DMS53 (cell line): ENCODE measurements at regions not wholly inside any gene's neighbourhood (a gene's known extent, or its start where the extent isn't known, plus 50 kb on each side); places are given as distances from the start of the nearest gene placed in this dataset.

Source experiments
- DNase-seq: peaks from one replicate; lab custom pipeline; 2025; lab: John Stamatoyannopoulos, UW

DNA sequence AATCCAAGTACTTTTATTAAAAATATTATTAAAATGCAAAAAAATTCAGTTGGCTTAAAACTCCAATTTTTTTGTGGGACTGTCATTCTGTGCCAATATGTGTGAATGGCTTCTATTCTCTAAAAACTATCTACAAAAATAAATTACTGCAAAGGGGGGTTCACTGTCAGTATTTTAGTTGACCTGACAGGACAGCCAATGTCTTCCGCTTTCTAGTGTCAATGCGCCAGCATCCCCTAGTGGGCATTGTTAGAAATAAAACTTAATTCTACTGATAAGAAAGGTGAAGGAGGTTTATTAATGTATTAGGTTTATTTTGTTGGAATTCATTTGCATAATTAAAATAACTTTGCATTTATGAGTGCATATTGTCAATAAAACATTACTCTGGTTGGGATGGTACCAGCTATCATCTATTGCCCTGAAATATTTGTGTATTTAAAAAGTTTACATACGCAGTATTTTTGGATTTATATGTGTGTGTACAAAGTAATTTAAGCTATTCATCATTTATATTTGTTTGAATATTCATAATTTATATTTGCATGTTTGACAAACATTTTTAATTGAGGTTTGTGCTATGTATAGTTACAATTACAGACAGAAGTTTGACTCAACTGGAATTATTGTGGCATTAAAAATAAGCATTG, 527.2 kb downstream of the FLRT2 start:
- peak; percentile 57 for DNase-seq

- DNase-seq: peak; percentile 30
Measured at GRCh38 chr14:86055512-86056075, 525.6 kb downstream of the FLRT2 start.

DNA sequence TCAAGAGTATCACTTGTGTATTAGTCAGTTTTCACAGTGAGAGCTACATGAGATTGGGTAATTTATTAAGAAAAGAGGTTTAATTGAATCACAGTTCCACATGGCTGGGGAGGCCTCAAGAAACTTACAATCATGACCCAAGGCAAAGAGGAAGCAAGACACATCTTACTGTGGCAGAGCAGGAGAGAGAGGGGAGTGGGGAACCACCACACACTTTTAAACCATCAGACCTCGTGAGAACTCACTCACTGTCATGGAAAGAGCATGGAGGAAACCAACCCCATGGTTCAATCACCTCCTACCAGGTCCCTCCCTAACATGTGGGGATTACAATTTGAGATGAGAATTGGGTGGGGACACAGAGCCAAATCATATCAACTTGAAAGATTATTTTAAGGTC, 522.9 kb downstream of the FLRT2 start:
- DNase-seq: no peak

- no peak for DNase-seq
Measured at GRCh38 chr14:86050757-86051156, 520.8 kb downstream of the FLRT2 start.

GRCh38 chr14:86050072-86050683, 520.2 kb downstream of the FLRT2 start:
- DNase-seq: no peak

DNA sequence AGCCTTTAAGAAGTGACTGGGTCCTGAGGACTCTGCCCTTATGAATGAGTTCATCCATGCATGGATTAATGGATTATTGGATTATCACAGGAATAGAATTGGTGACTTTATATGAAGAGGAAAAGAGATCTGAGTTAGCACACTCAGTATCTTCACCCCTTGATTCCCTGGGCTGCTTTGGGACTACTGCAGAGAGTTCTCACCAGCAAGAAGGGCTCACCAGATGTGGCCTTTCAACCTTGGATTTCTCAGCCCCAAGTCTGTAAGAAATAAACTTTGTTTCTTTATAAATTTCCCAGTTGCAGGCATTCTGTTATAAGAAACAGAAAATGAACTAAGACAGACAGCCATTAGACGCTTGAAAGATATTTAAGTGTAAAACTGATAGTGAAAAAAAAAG, 509.2 kb downstream of the FLRT2 start:
- no peak for DNase-seq

- DNase-seq: peak; percentile 68
Measured at GRCh38 chr14:86038387-86039042, 508.6 kb downstream of the FLRT2 start.

GRCh38 chr14:86035882-86036281, 505.9 kb downstream of the FLRT2 start:
- peak; percentile 62 for DNase-seq

DNA sequence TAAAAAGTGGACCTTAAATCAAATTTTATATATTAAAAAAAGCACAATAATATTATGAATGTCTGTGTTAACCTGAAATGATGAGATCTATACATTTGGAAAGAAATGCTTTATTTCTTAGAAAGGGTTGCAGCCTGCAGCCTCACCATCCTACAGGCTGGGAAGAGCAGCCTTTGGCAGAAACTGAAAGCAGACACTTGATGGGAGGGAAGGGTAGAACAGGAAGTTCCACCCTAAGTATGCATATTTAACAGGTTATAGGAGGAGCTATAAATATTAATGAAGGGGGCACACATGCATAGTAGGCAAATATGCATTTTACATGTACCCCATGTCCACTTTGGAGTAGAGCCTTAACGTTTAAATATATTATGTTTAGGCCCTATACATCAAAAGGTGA, 498.0 kb downstream of the FLRT2 start:
- DNase-seq: no peak

GRCh38 chr14:86027144-86027543, 497.2 kb downstream of the FLRT2 start:
- DNase-seq: peak; percentile 0

DNA sequence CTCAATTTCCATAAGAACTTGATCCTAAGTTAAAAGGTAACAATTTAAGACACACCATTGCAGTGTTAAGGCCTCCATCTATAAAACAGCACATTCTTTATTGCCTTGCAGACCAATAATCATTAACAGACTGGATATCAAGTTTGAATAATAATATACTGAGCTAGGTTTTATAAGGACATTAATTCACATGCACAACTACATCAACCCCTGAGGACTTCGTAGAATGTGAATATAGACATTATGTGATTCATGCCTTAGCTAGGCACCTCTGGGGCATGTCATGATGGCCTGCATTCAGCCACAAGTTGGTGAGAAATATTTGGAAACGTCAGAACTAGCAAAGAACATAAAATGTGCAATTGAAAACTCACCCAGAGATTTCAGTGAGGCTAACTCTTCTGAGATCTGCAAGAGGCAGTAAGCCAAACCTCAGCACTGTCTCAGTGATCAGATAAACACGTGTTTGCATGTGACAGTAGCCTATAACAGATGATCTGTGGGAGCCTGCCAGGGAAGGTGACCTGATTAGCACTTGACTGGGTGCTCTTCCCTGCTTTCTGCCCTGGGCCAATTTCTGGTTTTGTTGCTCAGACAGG, 492.2 kb downstream of the FLRT2 start:
- DNase-seq: no peak

DNA sequence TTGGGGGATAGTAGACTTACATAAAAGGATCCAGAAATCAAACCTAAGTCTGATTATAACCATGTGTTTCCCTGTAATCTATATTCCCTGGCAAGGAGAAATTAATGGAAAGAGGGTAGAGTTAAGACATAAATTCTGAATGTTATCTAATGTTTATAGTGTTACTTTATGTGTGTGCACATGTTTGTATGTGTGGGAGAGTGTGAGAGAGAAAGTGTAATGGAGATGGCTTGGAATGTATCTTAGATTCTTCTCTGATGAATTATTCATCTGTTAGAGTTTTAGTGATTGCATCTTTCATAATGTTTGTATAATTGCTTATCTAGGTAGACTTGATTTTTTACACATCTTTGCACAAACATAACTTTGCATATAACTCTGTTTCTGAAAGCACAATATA, 490.9 kb downstream of the FLRT2 start:
- no peak for DNase-seq

GRCh38 chr14:86015941-86016340, 486.0 kb downstream of the FLRT2 start:
- DNase-seq: no peak

GRCh38 chr14:86015511-86015910, 485.6 kb downstream of the FLRT2 start:
- DNase-seq: no peak

DNA sequence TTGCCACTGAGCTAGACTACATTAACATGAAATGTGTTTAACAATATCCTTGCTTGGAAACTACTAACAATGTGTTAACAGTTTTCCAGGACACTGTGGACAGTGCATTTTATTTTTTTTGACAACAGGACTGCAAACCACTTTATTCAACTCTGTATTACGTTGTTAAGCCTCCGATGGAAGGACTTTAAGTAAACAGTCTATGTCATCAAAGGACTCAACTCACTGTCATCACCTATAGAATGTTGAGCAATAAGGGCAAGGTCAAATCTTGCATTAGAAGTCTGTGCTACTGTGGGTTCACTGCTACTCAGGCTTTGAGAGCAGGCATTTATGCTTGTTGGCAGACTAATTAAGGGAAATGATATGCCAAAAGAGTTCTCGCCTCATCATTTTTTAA, 483.7 kb downstream of the FLRT2 start:
- peak; percentile 58 for DNase-seq

DNA sequence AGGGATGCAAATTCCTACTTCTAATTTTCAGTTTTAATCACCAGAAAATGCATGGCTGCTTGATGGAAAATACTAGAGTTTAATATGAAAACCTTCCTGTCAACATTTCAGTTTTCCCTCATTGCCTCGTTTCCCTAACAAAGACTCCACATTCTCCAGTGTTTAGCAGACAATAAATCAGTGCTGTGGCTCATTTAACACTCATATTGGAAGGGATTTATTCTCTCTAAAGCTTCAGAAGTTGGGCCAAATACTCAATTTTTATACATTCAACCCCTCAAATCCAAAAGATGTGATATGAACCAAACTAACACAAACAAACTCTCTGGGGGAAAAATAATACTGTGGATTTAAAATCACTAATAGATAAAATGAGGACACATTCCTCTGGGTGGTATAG, 482.5 kb downstream of the FLRT2 start:
- DNase-seq: no peak

- DNase-seq: peak; percentile 8
Measured at GRCh38 chr14:86003998-86004397, 474.1 kb downstream of the FLRT2 start.

DNA sequence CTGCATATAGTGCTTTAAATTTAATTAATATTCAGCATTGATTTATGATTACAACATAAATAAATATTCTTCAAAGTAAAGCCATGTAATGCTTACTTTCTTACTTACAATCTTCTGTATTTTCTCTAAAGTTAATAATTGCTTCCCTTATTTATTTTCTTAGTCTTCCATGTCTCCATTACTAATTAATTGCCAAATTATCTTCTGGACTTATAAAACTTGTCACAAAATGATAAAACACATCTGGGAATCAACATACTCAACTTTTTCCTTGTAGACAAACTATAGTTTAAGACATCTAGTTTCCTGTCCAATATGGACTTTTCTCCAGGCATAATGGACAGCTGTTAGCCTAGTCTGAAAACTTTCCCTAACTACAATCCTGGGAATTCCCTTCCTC, 466.6 kb downstream of the FLRT2 start:
- no peak for DNase-seq

GRCh38 chr14:85991156-85991555, 461.2 kb downstream of the FLRT2 start:
- DNase-seq: no peak

GRCh38 chr14:85987907-85988306, 458.0 kb downstream of the FLRT2 start:
- DNase-seq: no peak

GRCh38 chr14:85987292-85987691, 457.3 kb downstream of the FLRT2 start:
- DNase-seq: no peak

DNA sequence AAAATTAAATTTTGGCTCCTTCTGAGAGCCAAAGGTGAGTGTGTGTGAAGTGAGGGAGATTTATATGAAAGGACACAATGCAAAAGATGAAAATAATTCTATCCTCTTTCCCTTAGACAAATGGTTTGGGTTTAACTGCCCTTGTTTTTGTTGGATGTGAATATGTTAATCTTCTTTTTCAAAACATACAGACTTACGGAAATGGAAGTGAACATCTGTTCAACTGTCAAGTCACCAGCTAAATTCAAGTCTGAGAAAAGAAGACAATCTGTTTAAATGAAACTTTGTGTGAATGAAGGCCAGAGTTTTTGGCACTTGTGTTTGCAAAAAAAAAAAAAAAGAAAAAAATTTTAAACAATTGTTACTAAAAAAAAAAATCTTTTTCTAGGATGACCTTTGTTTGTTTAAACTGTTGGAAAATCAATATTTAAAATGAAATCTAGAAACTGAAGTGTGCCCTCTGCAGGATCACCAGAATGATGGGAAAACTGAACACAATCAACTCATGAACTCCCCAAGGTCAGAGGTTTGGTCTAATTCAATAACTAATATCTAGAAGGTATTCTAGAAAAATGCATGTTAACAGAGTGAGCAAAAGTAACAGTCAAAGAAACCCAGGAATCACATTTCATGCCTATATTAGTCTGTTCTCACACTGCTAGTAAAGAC, 448.8 kb downstream of the FLRT2 start:
- peak; percentile 14 for DNase-seq
